MM.1S (cell line): ENCODE measurements at regions not wholly inside any gene's neighbourhood (a gene's known extent, or its start where the extent isn't known, plus 50 kb on each side); places are given as distances from the start of the nearest gene placed in this dataset.

Experiments used
- DNase-seq: peaks from one replicate; pipeline ENCODE4 v3.0.0-alpha.2; 2015
- H2AFZ ChIP-seq: fragments of 300-600 bp; sonication (generic); 2 replicates; pipeline ENCODE4 v1.6.0; 2016; ENCODE audit warnings: antibody characterized with exemption, low read length
- H3F3A ChIP-seq: fragments of 300-600 bp; sonication (generic); 2 replicates; pipeline ENCODE4 v1.6.1; 2016; ENCODE audit warnings: mild to moderate bottlenecking, antibody characterized with exemption, low read length, moderate library complexity, mixed read lengths; ENCODE audit not compliant: insufficient read depth
- H3K27ac ChIP-seq: fragments of 300-600 bp; sonication (generic); 2 replicates; pipeline ENCODE4 v1.5.1; 2016; ENCODE audit warnings: mild to moderate bottlenecking, low read length
- H3K27me3 ChIP-seq: fragments of 300-600 bp; sonication (generic); replicated peaks from 2 replicates; pipeline ENCODE4 v1.6.0; 2016; ENCODE audit warnings: low read length; ENCODE audit not compliant: insufficient read depth
- H3K36me3 ChIP-seq: fragments of 300-600 bp; sonication (generic); replicated peaks from 2 replicates; pipeline ENCODE4 v1.6.1; 2016; ENCODE audit warnings: mild to moderate bottlenecking, low read length, mixed read lengths; ENCODE audit not compliant: insufficient read depth
- H3K4me1 ChIP-seq: fragments of 300-600 bp; sonication (generic); 2 replicates; pipeline ENCODE4 v1.6.1; 2016; ENCODE audit warnings: low read length, mixed read lengths
- H3K4me2 ChIP-seq: fragments of 300-600 bp; sonication (generic); 2 replicates; pipeline ENCODE4 v1.6.0; 2016; ENCODE audit warnings: low read depth, low read length
- H3K4me3 ChIP-seq: fragments of 300-600 bp; sonication (generic); 2 replicates; pipeline ENCODE4 v1.5.1; 2016; ENCODE audit warnings: low read length, mixed read lengths
- H3K79me2 ChIP-seq: fragments of 300-600 bp; sonication (generic); 2 replicates; pipeline ENCODE4 v1.6.1; 2016; ENCODE audit warnings: mixed run types, low read length, mixed read lengths
- H3K9ac ChIP-seq: fragments of 300-600 bp; sonication (generic); 2 replicates; pipeline ENCODE4 v1.6.1; 2016; ENCODE audit warnings: low read length, mixed read lengths
- H3K9me2 ChIP-seq: fragments of 300-600 bp; sonication (generic); replicated peaks from 2 replicates; pipeline ENCODE4 v1.6.1; 2016; ENCODE audit warnings: mild to moderate bottlenecking, low read length, mixed read lengths; ENCODE audit not compliant: insufficient read depth
- H3K9me3 ChIP-seq: fragments of 300-600 bp; sonication (generic); replicated peaks from 2 replicates; pipeline ENCODE4 v1.6.1; 2016; ENCODE audit warnings: mild to moderate bottlenecking, low read length, mixed read lengths; ENCODE audit not compliant: insufficient read depth
- H4K20me1 ChIP-seq: fragments of 300-600 bp; sonication (generic); 2 replicates; pipeline ENCODE4 v1.6.1; 2016; ENCODE audit warnings: mild to moderate bottlenecking, low read length, moderate library complexity, mixed read lengths; ENCODE audit not compliant: insufficient read depth
- CTCF ChIP-seq: fragments of 300-600 bp; sonication (generic); IDR thresholded peaks from 2 replicates; pipeline ENCODE4 v1.5.1; 2016; ENCODE audit warnings: antibody characterized with exemption, low read length, mixed read lengths
- EZH2 ChIP-seq: fragments of 300-600 bp; sonication (generic); optimal IDR thresholded peaks from 2 replicates; pipeline ENCODE3; 2017; ENCODE audit warnings: low read depth, mild to moderate bottlenecking, antibody characterized with exemption, low read length, mixed read lengths
- EZH2phosphoT487 ChIP-seq: fragments of 300-600 bp; sonication (generic); IDR thresholded peaks from 2 replicates; pipeline ENCODE4 v1.6.1; 2018; ENCODE audit warnings: antibody characterized with exemption, low read length

- H3K9ac ChIP-seq, result no peak overlapping the region
- no peak overlapping the region for H3K4me2 ChIP-seq
- no peak overlapping the region for H2AFZ ChIP-seq
- TF ChIP-seq CTCF (no peak), EZH2 (no peak), EZH2phosphoT487 (no peak)
- no peaks in the 10 kb centered on the region for H3K79me2 ChIP-seq
- H3K4me1 ChIP-seq, result no peaks in the 10 kb centered on the region
- H3F3A ChIP-seq, result no peaks in the 10 kb centered on the region
- no peaks in the 10 kb centered on the region for H3K27me3 ChIP-seq
- no peak overlapping the region for H3K27ac ChIP-seq
- no peaks in the 10 kb centered on the region for H3K9me2 ChIP-seq
- no peaks in the 10 kb centered on the region for H3K9me3 ChIP-seq
- no peak for DNase-seq
- no peaks in the 10 kb centered on the region for H4K20me1 ChIP-seq
- H3K36me3 ChIP-seq, result no peaks in the 10 kb centered on the region
- no peak overlapping the region for H3K4me3 ChIP-seq
Measured at GRCh38 chr3:18070231-18070630, 327.8 kb upstream of the TBC1D5 start.

- no peaks in the 10 kb centered on the region for H3K9me3 ChIP-seq
- no peaks in the 10 kb centered on the region for H3K4me1 ChIP-seq
- H3K27me3 ChIP-seq, result no peaks in the 10 kb centered on the region
- H3K27ac ChIP-seq, result no peak overlapping the region
- no peaks in the 10 kb centered on the region for H3F3A ChIP-seq
- no peaks in the 10 kb centered on the region for H4K20me1 ChIP-seq
- H3K4me3 ChIP-seq, result no peak overlapping the region
- DNase-seq, result no peak
- no peaks in the 10 kb centered on the region for H3K79me2 ChIP-seq
- H3K9me2 ChIP-seq, result no peaks in the 10 kb centered on the region
- no peak overlapping the region for H3K9ac ChIP-seq
- no peak for TF ChIP-seq CTCF
- no peak for TF ChIP-seq EZH2
- TF ChIP-seq EZH2phosphoT487, result no peak
- no peaks in the 10 kb centered on the region for H3K36me3 ChIP-seq
- H2AFZ ChIP-seq, result no peak overlapping the region
- H3K4me2 ChIP-seq, result no peak overlapping the region
Measured at GRCh38 chr3:18069568-18069967, 327.1 kb upstream of the TBC1D5 start.

GRCh38 chr3:18066899-18067582 is 324.6 kb upstream of the TBC1D5 start:
- Histone ChIP-seq H4K20me1 (no peaks in the 10 kb centered on the region), H3K4me3 (no peak overlapping the region), H3F3A (no peaks in the 10 kb centered on the region), H3K9me2 (no peaks in the 10 kb centered on the region), H2AFZ (no peak overlapping the region), H3K4me2 (no peak overlapping the region), H3K9ac (no peak overlapping the region), H3K36me3 (no peaks in the 10 kb centered on the region), H3K4me1 (no peaks in the 10 kb centered on the region), H3K27ac (no peak overlapping the region), H3K9me3 (no peaks in the 10 kb centered on the region), H3K79me2 (no peaks in the 10 kb centered on the region), H3K27me3 (no peaks in the 10 kb centered on the region)
- TF ChIP-seq CTCF, result no peak
- no peak for TF ChIP-seq EZH2phosphoT487
- TF ChIP-seq EZH2, result no peak
- DNase-seq, result no peak
